Ovary (tissue), 3 donors: ENCODE measurements at regions not wholly inside any gene's neighbourhood (a gene's known extent, or its start where the extent isn't known, plus 50 kb on each side); places are given as distances from the start of the nearest gene placed in this dataset.

Source experiments
- CTCF ChIP-seq, 3 donors: fragments of 450-650 bp in 2 of 3; fragments of 200-600 bp in 1 of 3; IDR thresholded peaks; one replicate each; pipeline versions ENCODE4 v1.5.1 to v1.8.0; 2016 to 2022; ENCODE audit warnings: antibody characterized with exemption in 3 of 3, mild to moderate bottlenecking in 1 of 3
- POLR2A ChIP-seq: fragments of 450-650 bp; IDR thresholded peaks from one replicate; pipeline ENCODE4 v1.6.1; 2017; ENCODE audit warnings: antibody characterized with exemption, mild to moderate bottlenecking, moderate library complexity
- donor health status: DM: no; HTN: no; CAD: no.

DNA sequence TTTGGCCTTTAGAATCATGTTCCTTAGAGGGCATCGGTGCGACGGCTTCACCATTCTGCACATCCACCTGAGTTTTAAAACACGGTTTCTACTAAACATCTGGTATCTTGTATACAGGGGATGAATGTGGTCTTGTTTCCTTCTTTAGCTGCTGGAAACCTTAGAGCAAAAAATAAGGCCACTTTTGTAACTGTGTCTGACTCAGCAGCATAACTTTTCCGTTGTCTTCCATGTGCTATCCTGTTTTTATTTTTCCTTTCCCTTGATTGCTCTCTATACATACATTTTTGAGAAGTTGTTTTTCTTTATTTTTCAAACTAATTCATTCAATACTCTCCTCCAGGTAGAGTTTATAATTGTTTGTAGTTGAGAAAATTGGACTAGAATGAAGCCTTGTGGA, 108.8 kb upstream of the PCED1B start:
- TF ChIP-seq CTCF (IDR thresholded peaks at IDR 0.05) (no peak), POLR2A (no peak)
